ENCODE measurements at regions not wholly inside any gene's neighbourhood (a gene's known extent, or its start where the extent isn't known, plus 50 kb on each side); places are given as distances from the start of the nearest gene placed in this dataset.

- DNase-seq: no peak
- in situ Hi-C loops (cut with MboI; ENCODE audit: low pct_unique_long_range_greater_than_20kb, low sequenced_read_pairs): no loop called here
Observed at GRCh38 chr4:17094159-17094875, 195.9 kb upstream of the LDB2 start.

- in situ Hi-C loops (cut with MboI; ENCODE audit: low pct_unique_long_range_greater_than_20kb, low sequenced_read_pairs): no loop called here
- DNase-seq: no peak
Observed at GRCh38 chr4:17093481-17093880, 195.0 kb upstream of the LDB2 start.

GRCh38 chr4:17092736-17093437, 194.4 kb upstream of the LDB2 start:
- in situ Hi-C loops (cut with MboI; ENCODE audit: low pct_unique_long_range_greater_than_20kb, low sequenced_read_pairs): no loop called here
- DNase-seq: no peak

GRCh38 chr4:17091104-17091503, 192.7 kb upstream of the LDB2 start:
- in situ Hi-C loops (cut with MboI; ENCODE audit: low pct_unique_long_range_greater_than_20kb, low sequenced_read_pairs): no loop called here
- DNase-seq: no peak

GRCh38 chr4:17090063-17090462, 191.6 kb upstream of the LDB2 start:
- DNase-seq: no peak
- in situ Hi-C loops (cut with MboI; ENCODE audit: low pct_unique_long_range_greater_than_20kb, low sequenced_read_pairs): no loop called here

- no peak for DNase-seq
- in situ Hi-C loops (cut with MboI; ENCODE audit: low pct_unique_long_range_greater_than_20kb, low sequenced_read_pairs): no loop called here
Observed at GRCh38 chr4:17085416-17085815, 187.0 kb upstream of the LDB2 start.

GRCh38 chr4:17082186-17082585, 183.7 kb upstream of the LDB2 start:
- DNase-seq: no peak
- in situ Hi-C loops (cut with MboI; ENCODE audit: low pct_unique_long_range_greater_than_20kb, low sequenced_read_pairs): no loop called here

- in situ Hi-C loops (cut with MboI; ENCODE audit: low pct_unique_long_range_greater_than_20kb, low sequenced_read_pairs): no loop called here
- no peak for DNase-seq
Observed at GRCh38 chr4:17081179-17081578, 182.7 kb upstream of the LDB2 start.

GRCh38 chr4:17077105-17077504, 178.7 kb upstream of the LDB2 start:
- no peak for DNase-seq
- in situ Hi-C loops (cut with MboI; ENCODE audit: low pct_unique_long_range_greater_than_20kb, low sequenced_read_pairs): no loop called here

- DNase-seq: no peak
- in situ Hi-C loops (cut with MboI; ENCODE audit: low pct_unique_long_range_greater_than_20kb, low sequenced_read_pairs): no loop called here
Observed at GRCh38 chr4:17072483-17072882, 174.0 kb upstream of the LDB2 start.

- in situ Hi-C loops (cut with MboI; ENCODE audit: low pct_unique_long_range_greater_than_20kb, low sequenced_read_pairs): no loop called here
- no peak for DNase-seq
Observed at GRCh38 chr4:17068891-17069290, 170.4 kb upstream of the LDB2 start.

GRCh38 chr4:17068392-17068791, 169.9 kb upstream of the LDB2 start:
- DNase-seq: no peak
- in situ Hi-C loops (cut with MboI; ENCODE audit: low pct_unique_long_range_greater_than_20kb, low sequenced_read_pairs): no loop called here

- no peak for DNase-seq
- in situ Hi-C loops (cut with MboI; ENCODE audit: low pct_unique_long_range_greater_than_20kb, low sequenced_read_pairs): no loop called here
Observed at GRCh38 chr4:17066972-17067371, 168.5 kb upstream of the LDB2 start.

GRCh38 chr4:17066236-17066635, 167.8 kb upstream of the LDB2 start:
- in situ Hi-C loops (cut with MboI; ENCODE audit: low pct_unique_long_range_greater_than_20kb, low sequenced_read_pairs): no loop called here
- DNase-seq: no peak

- in situ Hi-C loops (cut with MboI; ENCODE audit: low pct_unique_long_range_greater_than_20kb, low sequenced_read_pairs): no loop called here
- no peak for DNase-seq
Observed at GRCh38 chr4:17065821-17066220, 167.4 kb upstream of the LDB2 start.

- DNase-seq: no peak
- in situ Hi-C loops (cut with MboI; ENCODE audit: low pct_unique_long_range_greater_than_20kb, low sequenced_read_pairs): no loop called here
Observed at GRCh38 chr4:17064959-17065358, 166.5 kb upstream of the LDB2 start.

GRCh38 chr4:17063888-17064287, 165.4 kb upstream of the LDB2 start:
- in situ Hi-C loops (cut with MboI; ENCODE audit: low pct_unique_long_range_greater_than_20kb, low sequenced_read_pairs): no loop called here
- DNase-seq: no peak

GRCh38 chr4:17060230-17060629, 161.8 kb upstream of the LDB2 start:
- DNase-seq: no peak
- in situ Hi-C loops (cut with MboI; ENCODE audit: low pct_unique_long_range_greater_than_20kb, low sequenced_read_pairs): no loop called here

GRCh38 chr4:17058916-17059741, 160.7 kb upstream of the LDB2 start:
- DNase-seq: no peak
- in situ Hi-C loops (cut with MboI; ENCODE audit: low pct_unique_long_range_greater_than_20kb, low sequenced_read_pairs): no loop called here

GRCh38 chr4:17058536-17058915, 160.1 kb upstream of the LDB2 start:
- DNase-seq: no peak
- in situ Hi-C loops (cut with MboI; ENCODE audit: low pct_unique_long_range_greater_than_20kb, low sequenced_read_pairs): no loop called here
